GM12878 (cell line): ENCODE measurements at regions not wholly inside any gene's neighbourhood (a gene's known extent, or its start where the extent isn't known, plus 50 kb on each side); places are given as distances from the start of the nearest gene placed in this dataset.

Experiments used
- BCL3 ChIP-seq: IDR thresholded peaks from 2 replicates; pipeline ENCODE4 v1.6.1; 2011; ENCODE audit warnings: borderline replicate concordance, low read depth, mild to moderate bottlenecking, moderate library complexity, low read length; ENCODE audit not compliant: insufficient read depth, poor library complexity, severe bottlenecking
- EGR1 ChIP-seq, 2 experiments: IDR thresholded peaks; 1 replicate in 1 of 2; 2 replicates in 1 of 2; pipeline ENCODE4 v1.6.1; 2011 to 2012; ENCODE audit warnings: low read depth in 2 of 2, low read length in 2 of 2, borderline replicate concordance in 1 of 2, mild to moderate bottlenecking in 1 of 2, moderate library complexity in 1 of 2
- ESRRA ChIP-seq: IDR thresholded peaks from 2 replicates; pipeline ENCODE4 v1.6.1; 2012; ENCODE audit warnings: mild to moderate bottlenecking, low read length, improper control_type of control experiment
- ETV6 ChIP-seq, 2 experiments: fragments of 450-650 bp in 1 of 2; IDR thresholded peaks in 1 of 2; conservative IDR thresholded peaks in 1 of 2; 2 replicates each; pipeline ENCODE4 v1.6.1; 2014; ENCODE audit warnings: antibody characterized with exemption in 1 of 2, borderline replicate concordance in 1 of 2, low read depth in 1 of 2, mild to moderate bottlenecking in 1 of 2, moderate library complexity in 1 of 2
- FOXK2 ChIP-seq: fragments of 450-650 bp; IDR thresholded peaks from 2 replicates; pipeline ENCODE4 v1.6.1; 2017; ENCODE audit warnings: mild to moderate bottlenecking, moderate library complexity
- GATAD2B ChIP-seq: fragments of 450-650 bp; conservative IDR thresholded peaks from 2 replicates; pipeline ENCODE4 v1.6.1; 2017; ENCODE audit warnings: low read depth, mild to moderate bottlenecking, moderate library complexity
- NFXL1 ChIP-seq: fragments of 450-650 bp; IDR thresholded peaks from 2 replicates; pipeline ENCODE4 v1.6.1; 2017; ENCODE audit warnings: antibody characterized with exemption, mild to moderate bottlenecking, borderline replicate concordance
- NFYA ChIP-seq: IDR thresholded peaks from 2 replicates; pipeline ENCODE4 v1.6.1; 2011; ENCODE audit warnings: low read depth, mild to moderate bottlenecking, low read length, improper control_type of control experiment, borderline replicate concordance
- POLR2AphosphoS2 ChIP-seq: IDR thresholded peaks from 2 replicates; pipeline ENCODE4 v1.6.1; 2011; ENCODE audit warnings: low read depth, mild to moderate bottlenecking, low read length, improper control_type of control experiment, moderate library complexity
- POU2F2 ChIP-seq: IDR thresholded peaks from 3 replicates; pipeline ENCODE4 v1.6.1; 2011; ENCODE audit warnings: low read depth, mild to moderate bottlenecking, low read length, borderline replicate concordance
- RCOR1 ChIP-seq: conservative IDR thresholded peaks from 2 replicates; pipeline ENCODE4 v1.6.1; 2012; ENCODE audit warnings: low read depth, low read length, improper control_type of control experiment
- SIX5 ChIP-seq: IDR thresholded peaks from 2 replicates; pipeline ENCODE4 v1.6.1; 2011; ENCODE audit warnings: mild to moderate bottlenecking, low read depth, low read length, moderate library complexity; ENCODE audit not compliant: severe bottlenecking
- SPI1 ChIP-seq: IDR thresholded peaks from 2 replicates; pipeline ENCODE4 v1.6.1; 2011; ENCODE audit warnings: low read depth, mild to moderate bottlenecking, low read length, moderate library complexity, borderline replicate concordance; ENCODE audit not compliant: insufficient read depth
- STAT3 ChIP-seq: IDR thresholded peaks from 2 replicates; pipeline ENCODE4 v1.6.1; 2011; ENCODE audit warnings: low read depth, low read length, improper control_type of control experiment
- SUPT20H ChIP-seq: IDR thresholded peaks from 2 replicates; pipeline ENCODE4 v1.6.1; 2011; ENCODE audit warnings: low read depth, mild to moderate bottlenecking, low read length, moderate library complexity, borderline replicate concordance; ENCODE audit not compliant: control insufficient read depth
- TBL1XR1 ChIP-seq: IDR thresholded peaks from 2 replicates; pipeline ENCODE4 v1.6.1; 2012; ENCODE audit warnings: low read depth, low read length, improper control_type of control experiment
- ZBED1 ChIP-seq: IDR thresholded peaks from 2 replicates; pipeline ENCODE4 v1.6.1; 2016; ENCODE audit warnings: borderline replicate concordance
- ZNF217 ChIP-seq: fragments of 450-650 bp; IDR thresholded peaks from 2 replicates; pipeline ENCODE4 v1.6.1; 2017; ENCODE audit warnings: antibody characterized with exemption, mild to moderate bottlenecking
- ZNF592 ChIP-seq: fragments of 450-650 bp; IDR thresholded peaks from 2 replicates; pipeline ENCODE4 v1.6.1; 2017; ENCODE audit warnings: mild to moderate bottlenecking, moderate library complexity
- TF ChIP-seq, protein P1 (sequence below): fragments of 450-650 bp; IDR thresholded peaks from 2 replicates; pipeline ENCODE4 v1.6.1; 2017; ENCODE audit warnings: mild to moderate bottlenecking, low read depth, inconsistent platforms; ENCODE audit not compliant: poor library complexity, severe bottlenecking
- TF ChIP-seq, protein P2 (sequence below): IDR thresholded peaks from 2 replicates; pipeline ENCODE4 v1.6.1; 2012; ENCODE audit warnings: low read depth, low read length, improper control_type of control experiment

DNA sequence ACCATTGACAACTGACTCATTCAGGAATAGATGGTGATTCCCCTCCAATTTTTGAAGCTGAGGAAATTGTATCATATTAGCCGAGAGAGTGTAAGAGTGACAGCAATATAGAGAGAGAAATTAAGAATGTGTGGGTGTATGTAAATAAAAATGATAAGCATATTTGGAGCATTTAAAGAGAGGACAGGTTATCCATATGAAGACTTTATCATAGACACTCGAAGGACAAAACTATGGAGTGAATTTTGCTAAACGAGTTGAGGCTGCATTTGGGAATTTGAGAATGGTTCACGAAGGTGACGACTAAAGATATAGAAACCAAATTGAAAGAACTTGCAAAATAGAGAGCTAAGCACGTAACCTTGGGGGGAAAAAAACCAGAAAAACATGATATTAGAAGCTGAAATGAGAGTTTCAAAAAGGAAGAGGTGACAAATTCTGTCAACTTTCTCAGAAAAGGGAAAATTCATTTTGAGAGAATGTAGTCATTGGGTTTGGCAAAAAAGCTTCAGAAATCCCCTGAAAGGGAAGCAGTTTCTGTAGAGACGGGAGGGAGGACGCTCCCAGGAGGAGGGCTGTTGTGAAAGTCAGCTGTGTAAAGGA, 129.7 kb downstream of the KCNJ2 start (continued):
- TF ChIP-seq, protein P1, sequence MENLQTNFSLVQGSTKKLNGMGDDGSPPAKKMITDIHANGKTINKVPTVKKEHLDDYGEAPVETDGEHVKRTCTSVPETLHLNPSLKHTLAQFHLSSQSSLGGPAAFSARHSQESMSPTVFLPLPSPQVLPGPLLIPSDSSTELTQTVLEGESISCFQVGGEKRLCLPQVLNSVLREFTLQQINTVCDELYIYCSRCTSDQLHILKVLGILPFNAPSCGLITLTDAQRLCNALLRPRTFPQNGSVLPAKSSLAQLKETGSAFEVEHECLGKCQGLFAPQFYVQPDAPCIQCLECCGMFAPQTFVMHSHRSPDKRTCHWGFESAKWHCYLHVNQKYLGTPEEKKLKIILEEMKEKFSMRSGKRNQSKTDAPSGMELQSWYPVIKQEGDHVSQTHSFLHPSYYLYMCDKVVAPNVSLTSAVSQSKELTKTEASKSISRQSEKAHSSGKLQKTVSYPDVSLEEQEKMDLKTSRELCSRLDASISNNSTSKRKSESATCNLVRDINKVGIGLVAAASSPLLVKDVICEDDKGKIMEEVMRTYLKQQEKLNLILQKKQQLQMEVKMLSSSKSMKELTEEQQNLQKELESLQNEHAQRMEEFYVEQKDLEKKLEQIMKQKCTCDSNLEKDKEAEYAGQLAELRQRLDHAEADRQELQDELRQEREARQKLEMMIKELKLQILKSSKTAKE = peak; percentile 69
- TF ChIP-seq NFXL1 (no peak), GATAD2B (no peak), EGR1 (IDR thresholded peaks at IDR 0.05; ENCODE audit: borderline replicate concordance in 1 of 2, low read depth in 2 of 2, low read length in 2 of 2) (no peak), ZNF592 (no peak), RCOR1 (no peak), ESRRA (no peak), FOXK2 (no peak), STAT3 (no peak), TBL1XR1 (0 out of 2 replicates have a peak, but pooled peaks have one; percentile 35), SIX5 (no peak), ZBED1 (no peak), BCL3 (no peak), ETV6 (conservative IDR thresholded peaks at IDR 0.05 in 1 of 2, IDR thresholded peaks at IDR 0.05 in 1 of 2; ENCODE audit: borderline replicate concordance in 1 of 2, low read depth in 1 of 2) (peak in 1 of 2 experiments; percentile 76; a peak in 1 of 4 replicates), POLR2AphosphoS2 (no peak), NFYA (no peak), POU2F2 (no peak), SUPT20H (no peak), ZNF217 (0 out of 2 replicates have a peak, but pooled peaks have one; percentile 26), SPI1 (no peak)
- TF ChIP-seq, protein P2, sequence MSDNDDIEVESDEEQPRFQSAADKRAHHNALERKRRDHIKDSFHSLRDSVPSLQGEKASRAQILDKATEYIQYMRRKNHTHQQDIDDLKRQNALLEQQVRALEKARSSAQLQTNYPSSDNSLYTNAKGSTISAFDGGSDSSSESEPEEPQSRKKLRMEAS = no peak
